CD4-positive, alpha-beta T cell treated with Interleukin-4 for 4 hours (primary cell): ENCODE measurements at regions not wholly inside any gene's neighbourhood (a gene's known extent, or its start where the extent isn't known, plus 50 kb on each side); places are given as distances from the start of the nearest gene placed in this dataset.

Source experiments
- DNase-seq: peaks from one replicate; pipeline ENCODE4 v3.0.0-alpha.2; 2020

- no peak for DNase-seq
Observed at GRCh38 chr18:24917767-24918166, 434.2 kb downstream of the ZNF521 start.

GRCh38 chr18:24918257-24918656 lies 433.7 kb downstream of the ZNF521 start:
- no peak for DNase-seq

DNA sequence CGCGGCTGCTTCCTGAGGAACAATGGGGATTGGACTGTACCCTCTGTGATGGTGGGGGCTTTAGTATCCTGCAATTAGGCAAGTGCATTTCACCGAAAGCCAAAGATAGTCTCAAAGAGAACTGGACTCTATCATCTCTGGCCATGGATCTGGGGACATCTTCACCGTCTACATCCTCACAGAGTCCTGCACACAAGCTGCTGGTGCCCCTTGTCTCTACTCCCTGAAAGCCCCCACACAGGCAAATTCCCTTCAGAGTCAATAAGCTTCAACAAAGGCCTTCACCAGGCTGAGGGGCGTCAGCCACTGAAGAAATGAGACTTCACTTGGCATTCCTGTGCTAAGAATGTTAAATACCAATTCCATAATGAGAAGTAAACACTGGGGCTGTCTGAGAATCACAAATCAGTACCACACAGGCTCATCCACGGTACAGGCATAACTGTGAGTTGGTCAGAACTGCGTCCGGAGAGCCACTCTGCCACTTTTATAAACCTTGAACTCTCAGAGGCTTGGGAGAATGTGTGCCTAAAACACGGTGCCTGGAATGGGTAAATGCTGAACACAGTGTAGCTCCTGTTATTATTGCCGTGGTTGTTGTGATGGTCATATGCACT lies 432.7 kb downstream of the ZNF521 start:
- no peak for DNase-seq

DNA sequence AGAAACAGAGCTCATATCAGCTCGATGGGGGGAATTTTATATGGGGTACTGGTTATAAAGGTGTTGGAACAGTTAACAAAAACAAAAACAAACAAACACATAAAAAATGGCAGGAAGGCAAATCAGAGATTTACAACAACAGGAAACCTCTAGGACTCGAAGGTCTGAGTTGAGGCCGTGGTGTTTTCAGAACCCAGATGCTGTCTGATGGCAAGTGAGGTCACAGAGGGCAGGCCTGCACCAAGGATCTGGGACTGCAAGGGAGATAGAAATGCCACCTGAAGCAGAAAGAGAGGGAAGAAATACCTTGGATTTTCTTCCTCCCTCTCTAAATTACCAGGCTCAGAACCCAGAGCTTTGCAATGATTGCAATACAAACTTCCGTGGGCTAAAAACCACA lies 429.5 kb downstream of the ZNF521 start:
- no peak for DNase-seq

DNA sequence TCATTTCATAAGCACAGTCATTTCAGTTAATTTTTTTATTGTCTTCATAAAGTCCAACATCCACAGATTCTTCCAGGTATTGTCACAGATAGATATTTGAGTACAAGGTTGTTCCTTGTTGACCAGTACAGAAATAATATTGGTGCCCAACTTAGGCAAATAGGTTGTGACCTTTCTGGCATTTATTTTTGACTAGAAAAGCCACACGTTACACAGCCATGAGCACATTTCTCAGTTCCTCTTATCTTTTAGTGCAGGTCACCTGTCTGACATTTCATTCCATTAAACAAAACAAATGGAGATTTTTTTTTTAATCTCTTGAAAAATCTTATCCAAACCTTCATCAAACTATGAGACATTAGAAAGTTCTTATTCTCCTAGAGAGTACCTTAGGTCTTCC lies 428.8 kb downstream of the ZNF521 start:
- no peak for DNase-seq

DNA sequence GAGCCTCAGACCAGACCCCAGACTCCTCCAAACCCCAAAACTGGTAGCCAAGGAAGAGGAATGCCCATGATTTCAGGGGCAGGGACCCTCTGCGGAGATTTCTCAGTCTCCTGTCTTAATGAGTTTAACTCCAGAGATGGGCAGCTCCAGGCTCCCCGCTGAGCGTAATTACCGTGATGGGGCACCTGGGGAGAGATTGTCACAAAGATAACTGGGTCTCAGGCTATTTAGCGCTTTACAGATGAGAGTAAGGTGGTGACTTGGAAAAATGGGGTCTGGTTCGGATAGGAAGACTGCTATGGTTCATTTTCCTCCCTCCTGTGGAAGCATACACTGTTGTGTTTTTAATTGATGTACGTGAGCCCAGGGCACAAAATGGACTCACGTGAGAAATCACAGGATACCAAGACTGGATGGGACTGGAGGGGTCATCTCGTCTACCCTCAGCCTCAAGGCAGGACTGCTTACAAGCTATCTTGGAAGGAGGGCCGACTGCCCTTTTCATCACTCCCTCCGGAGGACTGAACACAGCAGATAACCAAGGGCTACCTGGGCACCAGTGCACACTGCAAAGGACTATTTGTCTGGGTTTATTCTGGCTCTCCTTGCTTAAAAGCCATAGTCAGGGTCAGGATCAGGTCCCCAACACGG lies 427.8 kb downstream of the ZNF521 start:
- no peak for DNase-seq

DNA sequence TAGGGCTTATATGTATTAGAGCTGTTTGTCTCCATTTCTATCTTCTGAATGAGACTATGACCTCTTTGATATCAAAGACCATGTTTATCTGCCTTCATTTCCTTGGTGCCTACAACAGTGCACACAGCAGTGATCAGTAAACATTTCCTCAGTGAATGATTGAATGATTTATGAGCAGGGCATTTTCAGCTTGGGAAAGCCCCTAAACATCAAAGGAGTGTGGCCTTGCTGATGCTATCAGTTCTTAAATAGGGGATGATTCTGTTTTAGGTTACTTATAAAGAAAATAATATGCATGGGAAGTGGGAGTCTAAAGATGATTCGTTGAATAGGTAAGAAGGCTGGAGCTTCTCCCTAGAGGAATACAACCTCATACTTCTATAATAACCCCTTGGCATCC lies 425.3 kb downstream of the ZNF521 start:
- no peak for DNase-seq

DNA sequence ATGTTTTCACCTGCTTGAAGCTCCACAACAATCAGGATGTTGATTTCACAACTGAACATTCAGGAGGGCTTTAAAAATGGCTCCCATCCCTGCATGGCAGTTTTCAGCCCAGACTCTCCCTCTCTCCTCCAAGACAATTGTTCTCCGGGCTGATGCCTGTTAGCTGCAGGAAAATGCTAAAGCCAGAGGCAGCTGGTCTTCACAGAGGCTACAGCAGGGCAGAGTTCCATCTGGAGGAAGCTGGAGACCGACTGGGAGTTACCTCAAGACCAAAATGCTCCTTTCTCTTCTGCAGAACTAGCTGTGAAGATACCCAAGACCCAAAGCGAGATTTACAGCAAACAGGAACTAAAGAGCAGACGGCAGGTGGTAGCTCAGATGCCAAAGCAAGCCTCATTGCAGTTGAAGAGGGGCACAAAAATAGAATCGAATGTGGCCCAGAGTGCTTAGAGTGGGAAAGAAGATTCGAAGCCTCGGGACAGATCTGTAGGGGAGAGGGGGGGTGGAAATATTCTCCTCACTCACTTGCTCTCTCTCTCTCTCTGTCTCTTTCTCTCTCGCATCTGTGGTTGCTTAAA lies 423.6 kb downstream of the ZNF521 start:
- no peak for DNase-seq

DNA sequence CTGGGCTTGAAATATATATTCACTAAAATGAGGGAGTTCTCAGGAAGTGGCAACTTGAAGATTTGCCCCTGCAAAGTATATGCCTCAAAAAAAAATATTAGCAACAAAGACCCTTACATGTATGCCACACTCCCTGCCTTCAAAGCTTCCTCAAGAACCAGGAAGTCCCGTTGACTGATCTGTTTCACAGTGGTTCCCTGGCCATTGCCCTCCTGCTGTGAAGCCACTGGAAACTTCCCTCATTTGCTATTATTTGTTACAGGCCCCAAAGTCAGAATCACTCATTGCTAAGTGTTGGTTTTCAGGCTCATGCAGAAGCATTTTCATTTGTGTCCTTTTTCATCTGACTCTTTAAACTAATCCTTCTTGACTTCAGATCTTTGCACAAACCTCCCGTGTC lies 421.5 kb downstream of the ZNF521 start:
- no peak for DNase-seq

DNA sequence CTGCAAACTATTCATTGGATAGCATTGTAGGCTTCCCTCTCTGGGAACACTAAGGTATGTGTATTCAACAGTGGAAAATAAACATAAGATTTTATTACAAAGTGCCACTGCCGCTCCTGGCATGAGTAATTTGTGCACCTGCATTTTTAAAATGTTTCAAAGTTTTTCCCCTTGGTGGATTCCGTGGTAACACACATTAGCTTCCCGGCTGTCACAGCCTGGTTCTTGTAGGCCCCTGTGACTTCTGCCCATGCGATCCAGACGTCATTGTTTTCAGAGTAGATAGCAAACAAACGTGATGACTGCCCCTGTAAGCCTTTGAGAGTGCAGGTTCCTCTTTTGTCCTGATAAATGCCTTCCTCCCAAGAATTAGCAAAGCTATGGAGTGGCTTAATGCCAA lies 421.0 kb downstream of the ZNF521 start:
- DNase-seq = no peak

GRCh38 chr18:24933345-24933744 lies 418.6 kb downstream of the ZNF521 start:
- no peak for DNase-seq

DNA sequence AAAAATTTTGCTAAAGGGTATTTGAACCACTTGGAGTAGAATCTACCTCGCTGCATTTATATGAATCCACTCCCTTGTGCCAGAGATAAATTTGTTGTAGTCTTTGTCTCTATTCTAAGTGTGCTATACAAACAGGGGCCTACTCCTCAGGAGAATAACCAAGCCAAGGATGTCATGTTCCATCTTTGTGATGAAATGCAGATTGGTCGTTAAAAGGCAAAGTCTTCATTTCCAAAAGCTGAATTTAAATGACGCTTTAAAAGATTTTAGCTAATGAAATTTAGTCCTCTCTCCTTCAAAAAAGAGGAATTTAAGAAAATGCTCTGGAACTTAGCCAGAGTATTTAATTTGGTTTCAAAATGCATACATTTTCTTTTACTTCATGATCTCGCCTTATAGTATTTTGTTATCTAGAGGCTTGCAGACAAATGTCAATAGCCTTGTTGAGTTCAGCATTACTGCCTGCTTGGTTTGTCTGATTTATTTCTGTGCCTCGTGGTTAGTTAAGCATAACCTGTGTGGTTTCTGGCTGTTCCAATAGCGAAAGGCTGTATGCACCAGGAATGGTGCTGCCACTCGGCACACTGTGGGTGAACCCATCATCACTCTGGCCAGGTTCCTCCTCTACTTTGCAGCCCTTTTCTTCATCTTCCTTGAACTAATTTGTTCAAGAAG lies 417.6 kb downstream of the ZNF521 start:
- no peak for DNase-seq

- no peak for DNase-seq
Observed at GRCh38 chr18:24935008-24935407, 417.0 kb downstream of the ZNF521 start.

GRCh38 chr18:24935896-24936295 lies 416.1 kb downstream of the ZNF521 start:
- no peak for DNase-seq

GRCh38 chr18:24936691-24937090 lies 415.3 kb downstream of the ZNF521 start:
- no peak for DNase-seq

GRCh38 chr18:24937639-24938275 lies 414.2 kb downstream of the ZNF521 start:
- no peak for DNase-seq

DNA sequence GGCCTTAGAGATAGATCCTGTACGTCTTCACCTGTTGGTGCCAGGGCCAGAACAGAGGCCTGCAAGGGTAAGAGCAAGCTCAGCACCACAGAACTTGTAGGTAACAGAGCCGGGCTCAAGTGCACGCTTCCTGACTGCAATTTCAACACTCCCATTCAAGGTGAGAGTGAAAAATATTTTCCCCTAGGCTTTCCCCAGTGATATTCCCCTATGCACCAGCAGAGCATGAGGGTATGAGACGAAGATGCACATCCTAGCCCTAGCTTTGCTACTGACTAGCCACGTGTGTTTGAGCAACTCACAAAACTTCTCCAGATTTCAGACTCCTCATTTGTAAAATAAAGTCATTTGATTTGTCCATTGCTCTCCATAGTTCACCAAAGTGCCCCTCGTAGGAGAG lies 411.6 kb downstream of the ZNF521 start:
- DNase-seq = no peak

DNA sequence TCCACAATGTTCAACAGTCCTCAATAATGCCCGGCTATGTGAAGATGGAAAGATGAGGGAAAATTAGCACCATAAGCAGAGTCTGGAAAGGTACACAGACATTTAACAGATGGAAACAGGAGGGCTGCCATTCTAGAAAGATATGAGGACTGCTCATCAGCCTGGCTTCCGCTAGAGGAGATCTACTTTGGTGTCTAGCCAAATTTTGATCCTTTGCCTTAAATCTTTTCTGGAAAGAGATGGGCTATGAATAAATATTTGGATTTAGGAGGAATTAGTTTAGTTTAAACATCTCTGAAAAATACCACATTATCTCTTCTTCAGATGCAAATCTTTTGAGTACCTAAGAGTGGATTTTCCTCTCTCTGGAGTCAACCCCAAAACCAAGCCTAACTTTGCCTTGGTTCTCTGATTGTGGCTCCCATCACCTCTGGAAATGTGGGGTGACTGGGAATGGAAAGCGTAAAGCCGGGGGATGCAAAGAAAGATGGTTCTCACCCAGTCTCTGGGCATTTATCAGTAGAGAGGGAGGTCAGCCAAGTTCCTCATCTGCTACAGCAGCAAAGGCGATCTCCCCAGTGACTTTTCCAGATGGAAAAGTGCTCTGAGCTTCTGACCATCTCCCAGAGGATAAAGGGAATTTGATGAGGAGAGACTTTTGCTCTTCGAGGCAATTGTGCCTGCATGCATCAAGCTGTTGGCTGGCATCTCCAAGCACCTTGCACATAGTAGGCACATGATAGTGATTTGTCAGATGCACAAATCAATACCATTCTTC lies 410.6 kb downstream of the ZNF521 start:
- no peak for DNase-seq

DNA sequence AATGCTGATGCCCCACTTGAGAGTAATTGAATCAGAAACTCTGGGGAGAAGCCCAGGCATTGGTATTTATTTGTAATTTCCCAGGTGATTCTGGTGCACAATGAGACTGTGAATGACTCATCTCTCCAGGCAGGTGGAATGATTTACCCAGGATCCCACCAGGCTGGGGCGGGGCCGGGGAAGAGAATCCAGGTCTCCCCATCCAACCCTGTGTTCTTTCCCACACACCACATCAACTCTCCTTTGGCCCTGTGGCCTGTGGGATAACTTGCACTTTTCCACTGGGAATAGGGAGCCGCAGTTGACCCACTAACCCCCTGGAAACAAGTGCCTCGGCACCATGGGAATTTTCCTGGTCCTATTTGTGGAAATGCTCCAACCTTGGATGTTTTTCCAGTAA lies 409.8 kb downstream of the ZNF521 start:
- DNase-seq = no peak

DNA sequence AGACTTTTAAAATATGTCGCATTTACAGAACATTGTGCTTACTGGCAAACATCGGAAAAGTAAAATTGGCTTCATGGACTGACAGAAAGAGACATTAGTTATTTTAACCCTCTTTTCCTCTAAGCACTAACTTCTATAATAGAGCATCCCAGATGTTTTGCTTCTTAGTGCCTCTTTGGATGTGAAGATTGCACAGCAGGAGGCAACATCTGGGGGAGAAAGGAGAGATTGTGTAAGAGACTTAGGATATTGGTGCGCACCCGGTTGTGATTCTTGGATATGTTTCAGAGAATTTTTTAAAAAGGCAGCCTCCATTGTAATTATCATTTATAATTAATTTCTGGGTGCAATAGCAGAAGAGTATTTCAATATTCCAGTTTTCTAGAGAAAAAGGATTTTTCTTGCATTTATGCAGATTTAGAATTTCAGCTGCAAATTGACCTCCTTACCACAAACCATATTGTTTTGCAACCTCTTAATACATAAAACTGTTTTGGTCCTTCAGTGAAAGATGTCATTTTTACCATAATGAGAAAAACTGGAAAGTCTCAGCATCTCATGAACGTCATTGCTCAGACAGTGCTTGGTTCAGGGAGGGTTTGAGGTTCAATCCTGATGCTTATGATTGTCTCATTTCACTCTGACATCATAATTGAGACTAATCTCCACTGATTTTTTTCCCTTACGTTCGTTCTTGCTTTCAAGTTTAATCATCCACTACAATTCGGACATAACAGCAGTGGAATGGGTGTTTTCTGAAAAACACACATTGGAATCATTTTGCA lies 404.3 kb downstream of the ZNF521 start:
- DNase-seq = no peak

DNA sequence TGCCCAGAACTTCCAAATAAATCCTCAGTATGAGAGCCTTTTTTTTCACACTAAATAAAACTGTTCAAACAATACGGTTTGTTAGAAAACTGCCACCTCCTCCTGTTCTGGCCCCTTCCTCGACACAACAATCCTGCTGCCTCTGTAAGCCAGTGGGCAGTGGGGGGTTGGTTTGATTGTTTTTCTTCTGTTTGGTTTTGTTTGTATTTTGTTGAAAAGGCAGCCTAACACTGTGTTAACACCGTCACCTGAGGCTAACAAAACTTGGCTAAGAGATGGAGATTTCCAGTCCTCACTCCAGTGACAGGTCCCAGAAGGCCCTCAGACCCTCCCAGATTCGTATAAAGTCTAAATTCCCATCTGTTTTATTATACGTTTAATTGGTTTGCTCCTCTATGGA lies 402.1 kb downstream of the ZNF521 start:
- DNase-seq = no peak

GRCh38 chr18:24954341-24954740 lies 397.6 kb downstream of the ZNF521 start:
- no peak for DNase-seq
